IPS DF 6.9 (cell line): ENCODE measurements at regions not wholly inside any gene's neighbourhood (a gene's known extent, or its start where the extent isn't known, plus 50 kb on each side); places are given as distances from the start of the nearest gene placed in this dataset.

Source experiments
- DNase-seq: peaks from one replicate; pipeline ENCODE4 v3.0.0-alpha.2; 2013; ENCODE audit warnings: low read depth, low spot score
- H3K27ac ChIP-seq: one replicate; pipeline ENCODE4 v1.5.1; 2013; ENCODE audit warnings: low read length, control low read depth
- H3K27me3 ChIP-seq: 2 replicates; pipeline ENCODE4 v1.6.1; 2013; ENCODE audit warnings: mild to moderate bottlenecking, low read length; ENCODE audit not compliant: control insufficient read depth, insufficient read depth
- H3K36me3 ChIP-seq: 2 replicates; pipeline ENCODE4 v1.6.1; 2013; ENCODE audit warnings: low read length; ENCODE audit not compliant: control insufficient read depth, insufficient read depth
- H3K4me1 ChIP-seq: 2 replicates; pipeline ENCODE4 v1.6.1; 2013; ENCODE audit warnings: low read length; ENCODE audit not compliant: control insufficient read depth, insufficient read depth
- H3K4me3 ChIP-seq: 2 replicates; pipeline ENCODE4 v1.5.1; 2013; ENCODE audit warnings: mild to moderate bottlenecking, low read length
- H3K9me3 ChIP-seq: 2 replicates; pipeline ENCODE4 v1.6.1; 2013; ENCODE audit warnings: low read length, inconsistent platforms; ENCODE audit not compliant: control insufficient read depth, insufficient read depth
- WGBS: extraction: QIAGEN DNeasy Blood & Tissue Kit; methylation state at CpG from one replicate; pipeline ENCODE4 v1.1.7; 2013; ENCODE audit warnings: mixed read lengths, missing lambda C conversion rate; ENCODE audit not compliant: insufficient read length, insufficient coverage; 5-methylcytosine and 5-hydroxymethylcytosine counted together

- H3K4me3 ChIP-seq: no peak overlapping the region
- no peaks in the 10 kb centered on the region for H3K4me1 ChIP-seq
- H3K27me3 ChIP-seq: no peaks in the 10 kb centered on the region
- no peaks in the 10 kb centered on the region for H3K36me3 ChIP-seq
- 100% methylated on average over 1 of the region's 11 CpGs for WGBS
- no peak for DNase-seq
- no peak overlapping the region for H3K27ac ChIP-seq
- no peaks in the 10 kb centered on the region for H3K9me3 ChIP-seq
Observed at GRCh38 chr6:25002326-25003091, 66.7 kb upstream of the RIPOR2 start.

GRCh38 chr6:25004357-25004756 lies 68.6 kb upstream of the RIPOR2 start:
- Histone ChIP-seq H3K36me3 (no peaks in the 10 kb centered on the region), H3K27me3 (no peaks in the 10 kb centered on the region), H3K4me3 (no peak overlapping the region), H3K27ac (no peak overlapping the region), H3K9me3 (no peaks in the 10 kb centered on the region), H3K4me1 (no peaks in the 10 kb centered on the region)
- WGBS: no CpG with 5 or more reads among the region's 2 CpGs
- DNase-seq: no peak

- no peaks in the 10 kb centered on the region for H3K27me3 ChIP-seq
- H3K9me3 ChIP-seq: no peaks in the 10 kb centered on the region
- WGBS: no CpG with 5 or more reads among the region's 4 CpGs
- no peaks in the 10 kb centered on the region for H3K36me3 ChIP-seq
- no peaks in the 10 kb centered on the region for H3K4me1 ChIP-seq
- DNase-seq: no peak
- no peak overlapping the region for H3K27ac ChIP-seq
- H3K4me3 ChIP-seq: no peak overlapping the region
Observed at GRCh38 chr6:25005010-25005409, 69.2 kb upstream of the RIPOR2 start.

DNA sequence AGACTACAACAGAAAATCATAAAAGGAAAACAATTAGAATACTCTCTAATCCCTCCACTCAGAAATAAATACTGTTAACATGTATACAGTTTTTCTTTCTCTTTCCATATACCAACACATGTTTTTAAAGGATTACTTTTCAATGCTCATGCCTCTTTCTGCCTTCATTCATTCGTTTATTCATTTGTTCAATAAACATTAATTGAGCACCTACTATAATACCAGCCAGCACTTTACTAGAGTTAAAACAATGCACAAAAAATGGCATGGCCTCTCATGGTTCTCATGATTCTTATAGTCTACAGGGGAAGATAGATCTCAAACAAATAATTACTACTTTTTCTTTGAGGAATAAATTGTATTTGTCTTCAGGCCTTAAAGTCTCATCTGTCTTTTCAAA lies 70.3 kb upstream of the RIPOR2 start:
- Histone ChIP-seq H3K9me3 (no peaks in the 10 kb centered on the region), H3K27ac (no peak overlapping the region), H3K27me3 (no peaks in the 10 kb centered on the region), H3K36me3 (no peaks in the 10 kb centered on the region), H3K4me1 (no peaks in the 10 kb centered on the region), H3K4me3 (no peak overlapping the region)
- no CpG with 5 or more reads among the region's 1 CpG for whole genome bisulfite sequencing
- DNase-seq: no peak

GRCh38 chr6:25006565-25007001 lies 70.8 kb upstream of the RIPOR2 start:
- no peaks in the 10 kb centered on the region for H3K4me1 ChIP-seq
- H3K27me3 ChIP-seq: no peaks in the 10 kb centered on the region
- H3K36me3 ChIP-seq: no peaks in the 10 kb centered on the region
- H3K27ac ChIP-seq: no peak overlapping the region
- WGBS: no CpG with 5 or more reads among the region's 3 CpGs
- no peak for DNase-seq
- H3K9me3 ChIP-seq: no peaks in the 10 kb centered on the region
- no peak overlapping the region for H3K4me3 ChIP-seq

DNA sequence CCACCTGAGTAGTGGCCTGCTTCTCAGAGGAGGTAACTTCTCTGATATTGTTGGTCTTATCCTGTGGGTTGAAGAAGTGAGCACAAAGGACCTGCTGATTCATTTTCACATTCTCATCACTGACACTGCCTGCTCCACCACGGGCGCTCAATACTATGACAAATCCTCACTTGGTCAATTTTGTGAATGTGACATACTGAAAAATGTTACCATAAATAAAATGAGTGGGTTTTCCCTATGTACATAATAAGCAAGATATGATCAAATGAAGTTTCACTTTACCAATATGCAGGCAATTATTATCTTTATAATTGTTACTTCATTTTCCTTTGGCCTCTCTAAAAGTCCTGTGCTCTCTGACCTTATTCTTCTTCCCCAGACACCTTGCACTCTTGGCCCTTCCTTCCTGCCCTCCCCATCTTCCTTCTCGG lies 71.5 kb upstream of the RIPOR2 start:
- no peak for DNase-seq

GRCh38 chr6:25008707-25009392 lies 73.1 kb upstream of the RIPOR2 start:
- Histone ChIP-seq H3K27ac (no peak overlapping the region), H3K36me3 (no peaks in the 10 kb centered on the region), H3K9me3 (no peaks in the 10 kb centered on the region), H3K4me3 (no peak overlapping the region), H3K27me3 (no peaks in the 10 kb centered on the region), H3K4me1 (no peaks in the 10 kb centered on the region)
- DNase-seq: no peak
- WGBS: no CpG with 5 or more reads among the region's 4 CpGs

More for the DNA sequence above, 71.5 kb upstream of the RIPOR2 start:
- Histone ChIP-seq H3K27me3 (no peaks in the 10 kb centered on the region), H3K4me3 (no peak overlapping the region), H3K36me3 (no peaks in the 10 kb centered on the region), H3K9me3 (no peaks in the 10 kb centered on the region), H3K4me1 (no peaks in the 10 kb centered on the region), H3K27ac (no peak overlapping the region)
- no CpG with 5 or more reads among the region's 3 CpGs for WGBS

- Histone ChIP-seq H3K4me1 (no peaks in the 10 kb centered on the region), H3K27ac (no peak overlapping the region), H3K9me3 (no peaks in the 10 kb centered on the region), H3K36me3 (no peaks in the 10 kb centered on the region), H3K4me3 (no peak overlapping the region), H3K27me3 (no peaks in the 10 kb centered on the region)
- no CpG with 5 or more reads among the region's 6 CpGs for WGBS
- no peak for DNase-seq
Observed at GRCh38 chr6:25009393-25009710, 73.6 kb upstream of the RIPOR2 start.

DNA sequence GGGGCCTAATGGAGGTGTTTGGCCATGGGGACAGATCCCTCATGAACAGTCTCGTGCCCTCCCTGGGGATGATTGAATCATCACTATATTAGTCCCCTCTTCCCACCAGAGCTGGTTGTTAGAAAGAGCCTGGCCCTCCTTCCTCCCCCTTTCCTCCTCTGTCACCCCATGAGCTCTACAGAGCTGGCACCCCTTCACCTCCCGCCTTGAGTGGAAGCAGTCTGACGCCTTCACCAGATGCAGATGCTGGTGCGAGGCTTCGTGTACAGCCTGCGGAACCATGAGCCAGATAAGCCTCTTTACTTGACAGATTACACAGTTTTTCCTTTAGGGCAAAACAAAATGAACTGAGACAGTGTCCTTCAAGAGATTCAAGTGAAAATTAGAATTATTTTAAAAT lies 74.4 kb upstream of the RIPOR2 start:
- WGBS: no CpG with 5 or more reads among the region's 6 CpGs
- Histone ChIP-seq H3K27ac (no peak overlapping the region), H3K27me3 (no peaks in the 10 kb centered on the region), H3K36me3 (no peaks in the 10 kb centered on the region), H3K4me1 (no peaks in the 10 kb centered on the region), H3K9me3 (no peaks in the 10 kb centered on the region), H3K4me3 (no peak overlapping the region)
- DNase-seq: no peak

DNA sequence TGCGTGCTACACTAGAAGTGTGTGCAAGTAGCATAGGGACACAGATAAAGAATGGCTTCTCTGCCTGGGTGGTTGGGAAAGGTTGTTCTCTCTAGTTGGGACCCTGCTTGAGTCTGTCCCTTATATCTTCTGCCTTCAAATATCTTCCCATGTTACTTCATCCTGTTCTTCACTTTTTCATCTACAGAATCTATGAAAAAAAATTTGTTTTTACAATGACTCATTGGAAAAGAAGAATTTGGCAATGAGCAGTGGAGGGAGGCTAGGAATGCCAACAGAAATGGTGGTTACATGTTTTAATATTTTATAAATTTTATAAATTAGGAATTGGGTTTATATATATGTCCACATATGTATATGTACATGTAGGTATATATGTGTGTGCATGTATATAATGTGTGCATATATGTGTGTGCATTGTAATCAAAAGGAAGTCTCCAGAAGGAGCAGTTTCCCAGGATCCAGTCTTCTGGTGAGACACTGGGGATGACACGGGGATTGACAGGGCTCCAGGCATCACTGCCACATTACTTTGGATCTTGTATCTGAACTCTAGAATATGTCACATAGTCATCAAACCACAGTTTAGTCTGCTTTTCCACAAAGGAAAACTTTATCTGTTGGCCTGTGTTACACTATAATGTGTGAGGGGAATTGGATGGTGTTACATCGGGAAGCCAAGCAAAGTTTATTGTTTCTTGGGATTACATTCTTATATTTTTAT lies 75.3 kb upstream of the RIPOR2 start:
- no peaks in the 10 kb centered on the region for H3K27me3 ChIP-seq
- no peak overlapping the region for H3K4me3 ChIP-seq
- no peak for DNase-seq
- H3K9me3 ChIP-seq: no peaks in the 10 kb centered on the region
- H3K4me1 ChIP-seq: no peaks in the 10 kb centered on the region
- no CpG with 5 or more reads among the region's 3 CpGs for WGBS
- no peaks in the 10 kb centered on the region for H3K36me3 ChIP-seq
- H3K27ac ChIP-seq: no peak overlapping the region
